Fibroblast of upper back skin (primary cell): ENCODE measurements at regions not wholly inside any gene's neighbourhood (a gene's known extent, or its start where the extent isn't known, plus 50 kb on each side); places are given as distances from the start of the nearest gene placed in this dataset.
A peak's percentile ranks its signal among the peaks of the same experiment; 100 is the strongest.
"Not testable (repeated sequence)": the region's sequence is repeated elsewhere in the genome, so short reads cannot be mapped to it uniquely, and the experiment has no call there.

Experiments used
- DNase-seq: peaks from one replicate; pipeline ENCODE4 v3.0.0-alpha.2; 2013

DNA sequence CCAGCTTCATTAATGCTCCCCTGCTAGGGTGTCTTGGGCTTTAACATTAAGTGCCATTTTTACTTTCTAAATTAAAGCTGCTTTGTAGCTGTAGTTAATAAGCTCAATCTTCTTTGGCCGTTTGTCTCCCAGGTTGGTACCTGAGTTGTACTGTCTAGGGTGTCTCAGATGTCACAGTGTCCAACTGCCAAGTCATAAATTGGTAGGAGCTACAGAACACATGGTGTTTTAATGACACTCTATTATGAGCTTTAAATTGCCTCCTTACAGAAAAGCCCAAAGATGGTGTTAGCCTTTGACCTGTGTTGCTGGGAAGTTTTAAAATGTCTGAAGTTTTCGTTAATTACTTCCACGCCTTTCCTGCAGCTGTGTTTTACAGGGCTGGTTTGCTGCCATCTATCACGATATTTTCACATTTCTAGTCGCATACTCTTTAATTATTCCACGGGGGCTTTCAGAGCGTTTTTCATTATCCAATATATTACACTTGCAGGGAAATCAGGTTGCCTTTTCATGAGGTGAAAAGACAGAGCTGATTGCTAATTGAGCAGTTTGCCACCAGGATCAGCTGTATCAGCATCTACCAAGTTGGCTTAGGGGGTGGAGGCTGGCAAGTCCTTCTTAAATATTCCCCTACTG is 247.8 kb upstream of the PLPP4 start:
- DNase-seq = no peak

DNA sequence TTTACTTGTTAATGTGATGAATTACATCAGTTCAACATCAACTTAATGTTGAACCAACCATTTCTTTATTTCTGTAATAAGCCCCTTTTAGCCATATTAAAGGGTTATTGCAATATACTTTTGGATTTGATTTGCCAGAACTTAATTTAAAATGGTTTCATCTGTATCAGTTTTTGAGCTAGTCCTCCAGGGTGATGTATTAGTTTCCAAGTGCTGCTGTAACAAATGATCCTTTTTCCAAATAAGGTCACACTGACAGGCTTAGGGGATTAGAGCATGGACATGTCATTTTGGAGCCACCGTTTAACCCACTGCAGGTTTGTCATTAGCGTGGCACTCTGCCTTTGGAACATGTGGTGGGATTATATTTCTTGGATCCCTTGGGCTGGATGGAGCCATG is 244.8 kb upstream of the PLPP4 start:
- no peak for DNase-seq

GRCh38 chr10:120213283-120213682 is 243.7 kb upstream of the PLPP4 start:
- DNase-seq = not testable (repeated sequence)

DNA sequence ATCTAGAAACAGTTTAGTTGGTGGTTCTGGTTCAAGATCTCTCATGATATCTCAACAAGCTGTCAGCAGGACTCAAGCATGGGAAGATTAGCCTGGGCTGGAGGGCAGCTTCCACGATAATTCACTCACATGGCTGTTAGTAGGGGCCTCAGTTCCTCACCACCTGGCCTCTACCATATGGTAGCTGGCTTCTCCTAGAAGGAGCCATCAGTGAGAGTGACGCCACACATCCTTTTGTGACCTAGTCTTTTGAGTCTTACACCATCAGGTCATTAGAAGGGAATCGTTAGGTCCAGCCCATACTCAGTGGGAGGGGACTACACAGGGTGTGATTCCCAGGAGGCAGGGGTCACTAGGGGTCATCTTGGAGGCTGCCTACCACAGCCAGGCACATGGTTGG is 239.3 kb upstream of the PLPP4 start:
- DNase-seq = no peak

GRCh38 chr10:120221873-120222485 is 235.0 kb upstream of the PLPP4 start:
- peak; percentile 70 for DNase-seq

GRCh38 chr10:120229641-120230040 is 227.4 kb upstream of the PLPP4 start:
- DNase-seq = no peak

DNA sequence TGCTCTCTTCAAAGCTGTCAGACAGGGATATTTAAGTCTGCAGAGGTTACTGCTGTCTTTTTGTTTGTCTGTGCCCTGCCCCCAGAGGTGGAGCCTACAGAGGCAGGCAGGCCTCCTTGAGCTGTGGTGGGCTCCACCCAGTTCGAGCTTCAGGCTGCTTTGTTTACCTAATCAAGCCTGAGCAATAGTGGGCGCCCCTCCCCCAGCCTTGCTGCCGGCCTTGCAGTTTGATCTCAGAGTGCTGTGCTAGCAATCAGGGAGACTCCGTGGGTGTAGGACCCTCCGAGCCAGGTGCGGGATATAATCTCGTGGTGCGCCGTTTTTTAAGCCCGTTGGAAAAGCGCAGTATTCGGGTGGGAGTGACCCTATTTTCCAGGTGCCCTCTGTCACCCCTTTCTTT is 217.3 kb upstream of the PLPP4 start:
- DNase-seq = not testable (repeated sequence)

DNA sequence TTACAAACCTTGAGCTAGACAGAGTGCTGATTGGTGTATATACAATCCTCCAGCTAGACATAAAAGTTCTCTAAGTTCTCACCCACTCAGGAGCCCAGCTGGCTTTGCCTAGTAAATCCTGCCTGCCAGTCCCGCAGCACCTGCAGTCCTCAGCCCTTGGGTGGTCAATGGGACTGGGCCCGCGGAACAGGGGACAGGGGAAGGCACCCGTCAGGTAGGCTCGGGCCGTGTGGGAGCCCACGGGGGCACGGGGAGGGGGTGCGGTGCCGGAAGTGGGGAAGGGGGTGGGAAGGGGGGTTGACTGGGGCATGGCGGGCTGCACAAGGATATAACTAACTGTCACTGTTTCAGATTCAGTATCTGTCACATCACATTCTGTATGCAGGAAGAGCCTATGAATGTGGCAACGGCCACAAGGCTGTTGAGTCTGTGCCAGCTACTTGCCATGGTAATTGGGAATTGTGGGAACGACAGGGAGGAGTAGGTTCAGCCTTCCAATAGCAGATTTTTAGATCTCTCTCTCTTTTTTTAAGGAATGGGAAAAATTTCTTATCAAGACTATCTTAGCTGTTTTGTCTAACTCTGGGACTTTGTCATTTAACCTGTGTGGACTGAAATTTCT is 205.1 kb upstream of the PLPP4 start:
- no peak for DNase-seq

- DNase-seq = no peak
These were observed 203.9 kb upstream of the PLPP4 start for GRCh38 chr10:120253131-120253530.

DNA sequence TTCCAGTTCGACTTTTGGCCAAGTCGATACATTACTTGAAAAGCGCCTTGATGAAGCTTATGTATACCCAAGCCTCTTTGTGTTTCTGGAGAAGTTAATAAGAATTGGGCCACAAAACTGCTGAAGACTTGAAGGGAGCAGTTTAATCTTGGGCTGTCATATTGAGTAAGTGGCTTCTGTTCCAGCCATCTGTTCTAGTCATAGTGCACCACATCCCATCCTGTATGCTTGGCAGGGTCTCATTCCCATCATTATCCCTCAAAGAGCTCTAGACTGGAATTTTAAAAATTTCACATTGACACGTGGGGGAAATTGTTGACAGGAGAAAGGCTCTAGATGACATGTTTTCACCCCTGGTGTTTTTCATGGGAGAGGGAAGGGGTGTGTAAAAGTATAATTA is 196.6 kb upstream of the PLPP4 start:
- no peak for DNase-seq

GRCh38 chr10:120262857-120263547 is 194.0 kb upstream of the PLPP4 start:
- peak; percentile 16 for DNase-seq

DNA sequence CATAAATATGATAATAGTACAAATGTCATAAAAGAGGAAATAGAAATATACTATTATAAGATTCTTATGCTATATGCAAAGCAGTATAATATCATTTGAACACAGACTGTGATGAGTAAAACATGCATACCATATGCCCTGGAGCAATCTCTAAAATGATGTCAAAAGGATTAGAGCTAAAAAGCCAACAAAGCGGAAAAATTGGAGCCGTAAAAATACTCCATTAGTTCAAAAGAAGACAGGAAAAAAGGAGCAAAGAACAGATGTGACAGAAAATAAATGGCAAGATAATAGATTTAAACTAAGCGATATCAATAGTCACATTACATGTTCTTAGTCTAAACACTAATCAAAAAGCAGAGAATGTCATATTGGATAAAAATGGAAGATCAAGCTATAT is 191.0 kb upstream of the PLPP4 start:
- DNase-seq = no peak

GRCh38 chr10:120270906-120271305 is 186.1 kb upstream of the PLPP4 start:
- DNase-seq = no peak

DNA sequence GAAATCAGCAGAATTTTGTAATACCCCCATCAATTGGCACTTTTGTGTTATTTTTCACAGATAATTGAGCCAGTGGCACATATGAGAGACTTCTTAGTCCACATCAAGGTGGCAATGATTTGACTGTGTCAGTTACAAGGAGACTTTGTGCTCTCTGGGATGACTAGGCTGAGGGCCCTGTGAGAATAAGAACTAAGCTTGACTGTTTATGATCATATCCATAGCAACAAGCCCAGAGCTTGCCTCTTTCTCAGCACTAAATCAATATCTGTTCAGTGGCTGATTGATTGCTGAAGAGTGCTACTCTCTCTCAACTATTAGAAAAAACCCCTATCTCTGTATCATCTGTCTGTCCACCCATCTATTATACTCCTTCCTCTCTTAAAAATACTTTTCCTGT is 185.3 kb upstream of the PLPP4 start:
- DNase-seq = no peak

GRCh38 chr10:120272350-120272749 is 184.7 kb upstream of the PLPP4 start:
- DNase-seq = no peak

GRCh38 chr10:120278069-120278468 is 179.0 kb upstream of the PLPP4 start:
- DNase-seq = no peak

DNA sequence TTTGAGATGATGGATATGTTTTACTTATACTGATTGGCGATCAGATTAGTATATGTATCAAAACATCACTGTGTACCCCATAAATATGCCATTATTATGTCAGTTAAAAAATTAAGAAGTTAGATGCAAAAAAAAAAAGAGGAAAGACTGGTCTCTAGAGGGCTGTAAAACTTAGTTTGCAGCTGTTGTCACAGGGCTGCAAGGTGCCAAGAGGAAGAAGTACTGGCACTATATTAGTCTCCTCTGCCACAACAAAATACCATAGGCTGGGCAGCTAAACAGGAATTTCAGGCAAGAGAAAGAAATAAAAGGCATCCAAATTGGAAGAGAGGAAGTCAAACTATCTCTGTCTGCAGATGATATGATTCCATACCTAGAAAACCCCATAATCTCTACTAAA is 177.8 kb upstream of the PLPP4 start:
- no peak for DNase-seq

GRCh38 chr10:120282421-120282820 is 174.6 kb upstream of the PLPP4 start:
- no peak for DNase-seq

DNA sequence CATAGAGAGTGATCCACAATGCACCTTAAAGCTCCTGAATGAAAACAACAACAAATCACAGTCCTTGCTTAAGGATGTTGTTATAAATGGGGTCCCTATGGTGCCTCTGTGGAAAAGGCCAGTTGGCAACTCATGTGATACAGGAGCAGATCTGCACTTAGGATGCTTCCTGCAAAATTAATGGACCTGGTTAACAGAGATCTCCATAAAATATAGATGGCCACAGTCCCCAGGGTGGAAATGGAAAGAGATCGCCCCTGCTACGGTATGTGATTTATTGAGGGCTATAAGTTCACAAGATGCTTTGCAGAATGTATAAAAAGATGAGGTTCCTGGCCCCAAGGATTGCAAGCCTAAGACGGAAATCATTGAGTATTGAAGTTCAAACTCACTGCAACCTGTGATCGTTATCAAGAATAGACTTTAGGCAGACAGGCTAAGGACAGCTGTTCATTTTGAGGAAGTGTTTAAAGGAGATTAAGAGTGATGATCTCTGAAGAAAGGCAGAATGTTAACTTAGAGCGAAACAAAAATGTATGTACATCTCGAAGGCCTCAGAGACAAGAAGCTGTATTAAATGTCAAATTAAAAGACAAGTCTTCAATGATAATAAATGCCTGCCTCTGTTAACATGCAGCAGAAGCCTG is 174.1 kb upstream of the PLPP4 start:
- no peak for DNase-seq

DNA sequence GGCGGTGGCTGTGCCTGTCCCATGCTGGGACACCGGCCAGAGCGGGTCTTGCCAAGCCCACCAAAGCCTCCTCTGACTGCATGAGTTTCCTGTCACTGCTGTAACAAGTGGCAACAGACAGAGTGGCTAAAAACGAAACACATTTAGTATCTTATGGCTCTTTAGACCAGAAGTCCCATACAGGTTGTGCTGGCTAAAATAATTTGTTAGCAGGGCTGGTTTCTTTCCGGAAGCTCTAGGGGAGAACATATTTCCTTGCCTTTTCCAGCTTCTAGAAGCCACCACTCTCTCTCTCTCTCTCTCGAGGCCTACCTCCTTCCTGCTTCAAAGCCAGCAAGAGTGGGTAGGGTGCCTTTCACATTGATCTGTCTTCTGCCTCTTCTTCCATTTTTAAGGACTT is 171.6 kb upstream of the PLPP4 start:
- no peak for DNase-seq

DNA sequence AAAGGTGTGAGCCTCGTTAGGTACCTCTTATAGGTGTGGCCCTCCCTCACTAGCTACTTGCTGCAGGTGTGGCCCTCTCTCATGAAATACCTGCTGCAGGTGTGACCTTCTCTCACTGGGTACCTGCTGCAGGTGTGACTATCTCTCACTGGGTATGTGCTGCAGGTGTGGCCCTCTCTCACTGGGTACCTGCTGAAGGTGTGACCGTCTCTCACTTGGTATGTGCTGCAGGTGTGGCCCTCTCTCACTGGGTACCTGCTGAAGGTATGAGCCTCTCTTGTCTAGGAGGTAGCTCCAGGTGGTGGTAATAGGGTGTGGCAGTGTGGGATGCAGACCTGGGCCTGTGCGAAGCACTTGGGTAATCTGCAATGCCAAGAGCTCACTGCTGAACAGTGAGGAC is 170.7 kb upstream of the PLPP4 start:
- no peak for DNase-seq

- DNase-seq = no peak
These were observed 156.5 kb upstream of the PLPP4 start for GRCh38 chr10:120300513-120300912.

GRCh38 chr10:120308589-120308988 is 148.4 kb upstream of the PLPP4 start:
- no peak for DNase-seq

GRCh38 chr10:120313715-120314114 is 143.3 kb upstream of the PLPP4 start:
- no peak for DNase-seq
